MM.1S (cell line): ENCODE measurements at regions not wholly inside any gene's neighbourhood (a gene's known extent, or its start where the extent isn't known, plus 50 kb on each side); places are given as distances from the start of the nearest gene placed in this dataset.

Experiments
- DNase-seq: peaks from one replicate; pipeline ENCODE4 v3.0.0-alpha.2; 2015
- H2AFZ ChIP-seq: fragments of 300-600 bp; sonication (generic); 2 replicates; pipeline ENCODE4 v1.6.0; 2016; ENCODE audit warnings: antibody characterized with exemption, low read length
- H3F3A ChIP-seq: fragments of 300-600 bp; sonication (generic); 2 replicates; pipeline ENCODE4 v1.6.1; 2016; ENCODE audit warnings: mild to moderate bottlenecking, antibody characterized with exemption, low read length, moderate library complexity, mixed read lengths; ENCODE audit not compliant: insufficient read depth
- H3K27ac ChIP-seq: fragments of 300-600 bp; sonication (generic); 2 replicates; pipeline ENCODE4 v1.5.1; 2016; ENCODE audit warnings: mild to moderate bottlenecking, low read length
- H3K27me3 ChIP-seq: fragments of 300-600 bp; sonication (generic); replicated peaks from 2 replicates; pipeline ENCODE4 v1.6.0; 2016; ENCODE audit warnings: low read length; ENCODE audit not compliant: insufficient read depth
- H3K36me3 ChIP-seq: fragments of 300-600 bp; sonication (generic); replicated peaks from 2 replicates; pipeline ENCODE4 v1.6.1; 2016; ENCODE audit warnings: mild to moderate bottlenecking, low read length, mixed read lengths; ENCODE audit not compliant: insufficient read depth
- H3K4me1 ChIP-seq: fragments of 300-600 bp; sonication (generic); 2 replicates; pipeline ENCODE4 v1.6.1; 2016; ENCODE audit warnings: low read length, mixed read lengths
- H3K4me2 ChIP-seq: fragments of 300-600 bp; sonication (generic); 2 replicates; pipeline ENCODE4 v1.6.0; 2016; ENCODE audit warnings: low read depth, low read length
- H3K4me3 ChIP-seq: fragments of 300-600 bp; sonication (generic); 2 replicates; pipeline ENCODE4 v1.5.1; 2016; ENCODE audit warnings: low read length, mixed read lengths
- H3K79me2 ChIP-seq: fragments of 300-600 bp; sonication (generic); 2 replicates; pipeline ENCODE4 v1.6.1; 2016; ENCODE audit warnings: mixed run types, low read length, mixed read lengths
- H3K9ac ChIP-seq: fragments of 300-600 bp; sonication (generic); 2 replicates; pipeline ENCODE4 v1.6.1; 2016; ENCODE audit warnings: low read length, mixed read lengths
- H3K9me2 ChIP-seq: fragments of 300-600 bp; sonication (generic); replicated peaks from 2 replicates; pipeline ENCODE4 v1.6.1; 2016; ENCODE audit warnings: mild to moderate bottlenecking, low read length, mixed read lengths; ENCODE audit not compliant: insufficient read depth
- H3K9me3 ChIP-seq: fragments of 300-600 bp; sonication (generic); replicated peaks from 2 replicates; pipeline ENCODE4 v1.6.1; 2016; ENCODE audit warnings: mild to moderate bottlenecking, low read length, mixed read lengths; ENCODE audit not compliant: insufficient read depth
- H4K20me1 ChIP-seq: fragments of 300-600 bp; sonication (generic); 2 replicates; pipeline ENCODE4 v1.6.1; 2016; ENCODE audit warnings: mild to moderate bottlenecking, low read length, moderate library complexity, mixed read lengths; ENCODE audit not compliant: insufficient read depth
- EZH2 ChIP-seq: fragments of 300-600 bp; sonication (generic); optimal IDR thresholded peaks from 2 replicates; pipeline ENCODE3; 2017; ENCODE audit warnings: low read depth, mild to moderate bottlenecking, antibody characterized with exemption, low read length, mixed read lengths
- EZH2phosphoT487 ChIP-seq: fragments of 300-600 bp; sonication (generic); IDR thresholded peaks from 2 replicates; pipeline ENCODE4 v1.6.1; 2018; ENCODE audit warnings: antibody characterized with exemption, low read length
- TF ChIP-seq, protein P1 (sequence below): fragments of 300-600 bp; sonication (generic); IDR thresholded peaks from 2 replicates; pipeline ENCODE4 v1.5.1; 2016; ENCODE audit warnings: antibody characterized with exemption, low read length, mixed read lengths

DNA sequence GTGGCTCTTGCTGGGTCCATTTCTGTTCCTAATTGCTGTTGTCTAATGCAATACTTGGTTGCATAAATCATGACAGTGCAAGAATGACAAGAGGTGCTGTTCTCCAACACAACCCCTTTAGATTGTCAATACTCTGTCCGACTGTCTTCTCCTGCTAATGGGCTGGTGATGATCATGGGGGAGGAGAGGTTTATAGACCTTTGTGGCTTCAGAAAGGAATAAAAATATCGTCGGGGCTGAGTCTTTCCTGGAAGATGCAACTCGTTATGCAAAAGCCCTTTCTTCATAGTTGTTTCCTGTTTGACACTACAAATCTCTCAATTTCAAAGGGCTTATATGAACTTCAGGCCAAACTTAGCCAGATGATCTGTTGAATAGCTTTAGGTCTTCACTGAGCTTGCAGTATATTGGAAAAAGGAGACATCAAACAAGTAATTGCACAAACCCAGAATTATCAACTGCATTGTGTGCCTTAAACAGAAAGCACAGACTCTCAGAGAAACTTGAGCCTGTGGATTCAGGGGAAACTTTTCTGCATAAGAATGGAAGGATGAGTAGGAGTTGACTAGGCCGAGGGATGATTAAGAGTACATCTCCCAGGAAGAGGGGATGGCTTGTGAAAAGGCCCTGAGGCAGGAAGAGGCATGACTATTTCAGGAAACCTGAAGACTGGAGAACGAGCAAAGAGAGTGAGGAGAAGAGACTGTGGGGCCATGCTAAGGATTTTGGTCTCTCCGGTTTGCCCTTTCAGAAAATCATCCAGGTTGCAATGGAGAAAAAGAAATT, 107.6 kb downstream of the TSEN15 start:
- DNase-seq, result no peak
- Histone ChIP-seq H3K9me2 (no peaks in the 10 kb centered on the region), H3K36me3 (no peaks in the 10 kb centered on the region), H4K20me1 (no peaks in the 10 kb centered on the region), H3K27ac (no peak overlapping the region), H3K4me2 (no peak overlapping the region), H3K79me2 (no peaks in the 10 kb centered on the region), H3F3A (no peaks in the 10 kb centered on the region), H3K4me3 (no peak overlapping the region), H3K9ac (no peak overlapping the region), H3K9me3 (no peaks in the 10 kb centered on the region), H2AFZ (0 out of 2 replicates have a peak overlapping the region, but pooled peaks have one; percentile 11), H3K27me3 (no peaks in the 10 kb centered on the region), H3K4me1 (no peaks in the 10 kb centered on the region; the same call in 1 of the 2 replicates)
- TF ChIP-seq EZH2phosphoT487, result no peak
- TF ChIP-seq EZH2, result no peak
- TF ChIP-seq, protein P1, sequence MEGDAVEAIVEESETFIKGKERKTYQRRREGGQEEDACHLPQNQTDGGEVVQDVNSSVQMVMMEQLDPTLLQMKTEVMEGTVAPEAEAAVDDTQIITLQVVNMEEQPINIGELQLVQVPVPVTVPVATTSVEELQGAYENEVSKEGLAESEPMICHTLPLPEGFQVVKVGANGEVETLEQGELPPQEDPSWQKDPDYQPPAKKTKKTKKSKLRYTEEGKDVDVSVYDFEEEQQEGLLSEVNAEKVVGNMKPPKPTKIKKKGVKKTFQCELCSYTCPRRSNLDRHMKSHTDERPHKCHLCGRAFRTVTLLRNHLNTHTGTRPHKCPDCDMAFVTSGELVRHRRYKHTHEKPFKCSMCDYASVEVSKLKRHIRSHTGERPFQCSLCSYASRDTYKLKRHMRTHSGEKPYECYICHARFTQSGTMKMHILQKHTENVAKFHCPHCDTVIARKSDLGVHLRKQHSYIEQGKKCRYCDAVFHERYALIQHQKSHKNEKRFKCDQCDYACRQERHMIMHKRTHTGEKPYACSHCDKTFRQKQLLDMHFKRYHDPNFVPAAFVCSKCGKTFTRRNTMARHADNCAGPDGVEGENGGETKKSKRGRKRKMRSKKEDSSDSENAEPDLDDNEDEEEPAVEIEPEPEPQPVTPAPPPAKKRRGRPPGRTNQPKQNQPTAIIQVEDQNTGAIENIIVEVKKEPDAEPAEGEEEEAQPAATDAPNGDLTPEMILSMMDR, result no peak

DNA sequence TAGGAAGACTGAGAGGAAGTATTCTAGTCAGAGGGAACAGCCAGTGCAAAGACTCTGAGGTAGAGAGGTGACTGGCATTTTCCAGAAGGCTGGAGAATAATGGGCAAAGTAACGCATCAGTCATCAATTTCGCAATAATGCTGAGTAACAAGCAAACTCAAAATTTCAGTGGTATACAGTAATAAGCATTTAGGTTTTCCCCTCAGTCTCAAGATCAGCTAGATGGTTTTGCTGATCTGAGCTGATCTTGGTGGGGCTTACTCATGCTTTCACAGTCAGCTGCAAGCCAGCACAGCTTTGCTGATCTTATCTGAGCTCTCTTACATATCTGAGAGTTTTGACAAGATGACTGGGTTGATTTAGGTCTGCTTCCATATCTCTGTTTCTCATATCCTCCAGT, 108.7 kb downstream of the TSEN15 start:
- H3K9me3 ChIP-seq, result no peaks in the 10 kb centered on the region
- H3K27ac ChIP-seq, result no peak overlapping the region
- H3K4me3 ChIP-seq, result no peak overlapping the region
- H2AFZ ChIP-seq, result no peak overlapping the region
- no peaks in the 10 kb centered on the region for H3K79me2 ChIP-seq
- H3K9me2 ChIP-seq, result no peaks in the 10 kb centered on the region
- H3K4me2 ChIP-seq, result no peak overlapping the region
- DNase-seq, result no peak
- no peaks in the 10 kb centered on the region for H3F3A ChIP-seq
- peaks cover 8% of the 10 kb centered on the region; the same call in 1 of the 2 replicates for H3K4me1 ChIP-seq
- no peak for TF ChIP-seq EZH2
- TF ChIP-seq, protein P1, result no peak
- no peak for TF ChIP-seq EZH2phosphoT487
- no peaks in the 10 kb centered on the region for H3K27me3 ChIP-seq
- H3K36me3 ChIP-seq, result no peaks in the 10 kb centered on the region
- no peak overlapping the region for H3K9ac ChIP-seq
- no peaks in the 10 kb centered on the region for H4K20me1 ChIP-seq

DNA sequence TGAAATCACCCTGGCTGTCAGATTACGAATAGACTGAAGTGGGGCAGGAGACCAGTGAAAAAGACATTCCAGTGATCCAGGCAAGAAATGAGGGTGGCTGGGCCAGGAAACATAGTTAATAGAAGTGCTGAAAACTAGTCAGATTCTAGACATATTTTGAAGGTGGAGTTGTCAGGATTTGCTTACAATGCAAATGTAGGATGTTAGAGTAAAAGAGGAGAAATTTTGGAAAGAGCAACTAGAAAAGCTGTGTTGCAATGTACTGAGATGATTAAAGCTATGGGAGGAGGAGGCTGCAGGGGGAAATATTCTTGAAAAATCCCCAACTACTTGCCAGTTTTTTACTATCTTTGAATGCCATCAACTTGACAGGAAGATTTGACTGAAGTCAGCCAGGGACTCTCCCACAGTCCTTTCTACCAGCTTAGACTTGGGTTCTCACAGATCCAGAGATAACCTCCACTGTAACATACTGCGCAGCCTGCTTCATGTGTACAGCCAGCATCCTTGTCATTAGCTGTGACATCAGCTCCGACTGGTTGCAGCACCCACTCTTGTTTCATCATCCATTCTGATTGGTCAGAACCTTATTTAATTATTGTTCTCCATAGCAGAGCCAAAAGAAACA, 109.7 kb downstream of the TSEN15 start:
- Histone ChIP-seq H2AFZ (no peak overlapping the region), H3K4me3 (no peak overlapping the region), H3K9me3 (no peaks in the 10 kb centered on the region), H3K9ac (no peak overlapping the region), H4K20me1 (no peaks in the 10 kb centered on the region), H3K9me2 (no peaks in the 10 kb centered on the region), H3K4me1 (peaks cover 13% of the 10 kb centered on the region), H3K27me3 (no peaks in the 10 kb centered on the region), H3K27ac (no peak overlapping the region), H3K79me2 (no peaks in the 10 kb centered on the region), H3F3A (no peaks in the 10 kb centered on the region), H3K36me3 (no peaks in the 10 kb centered on the region), H3K4me2 (no peak overlapping the region)
- TF ChIP-seq EZH2phosphoT487 (no peak), EZH2 (no peak)
- TF ChIP-seq, protein P1, result no peak
- no peak for DNase-seq
